ENCODE measurements at regions not wholly inside any gene's neighbourhood (a gene's known extent, or its start where the extent isn't known, plus 50 kb on each side); places are given as distances from the start of the nearest gene placed in this dataset.

DNA sequence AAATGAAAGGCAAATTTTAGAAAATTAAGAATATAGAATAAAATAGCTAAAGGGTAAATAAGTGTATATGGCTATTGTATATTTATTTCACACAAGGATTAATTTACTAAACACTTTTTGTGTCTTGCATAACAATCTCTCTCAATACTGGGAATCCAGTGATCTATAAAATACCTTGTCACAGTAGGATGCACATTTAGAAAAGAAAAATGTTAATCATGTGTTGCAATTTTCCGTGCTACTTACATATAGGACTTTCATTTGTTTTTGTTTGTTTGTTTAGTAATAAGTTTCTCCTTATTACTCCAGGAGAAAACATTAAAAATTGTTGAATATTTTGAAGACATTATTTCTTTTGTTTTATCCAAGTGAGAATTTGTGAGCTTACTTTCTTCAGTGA lies 1533.3 kb downstream of the SLITRK5 start:
- Histone ChIP-seq H3K9me3 (ENCODE audit: low read depth, low read length, poor library complexity, severe bottlenecking) (no peaks in the 10 kb centered on the region), H3K4me1 (ENCODE audit: insufficient read depth, low read length, poor library complexity, severe bottlenecking) (no peaks in the 10 kb centered on the region), H3K27me3 (replicated peaks; ENCODE audit: insufficient read depth, low read depth, low read length, poor library complexity) (no peaks in the 10 kb centered on the region), H3K27ac (ENCODE audit: low read depth, low read length, poor library complexity, severe bottlenecking) (no peak overlapping the region), H3K36me3 (ENCODE audit: insufficient read depth, low read length, poor library complexity, severe bottlenecking) (no peaks in the 10 kb centered on the region), H3K4me3 (ENCODE audit: low read depth, low read length, poor library complexity, severe bottlenecking) (no peak overlapping the region)
- TF ChIP-seq CTCF (conservative IDR thresholded peaks at IDR 0.05; ENCODE audit: low read depth, low read length), result no peak
- no peak for TF ChIP-seq EZH2 (IDR thresholded peaks at IDR 0.05; ENCODE audit: borderline replicate concordance, low read depth, low read length, poor library complexity, severe bottlenecking)
- intact Hi-C loops (cut with micrococcal nuclease; ENCODE audit: unreplicated experiment), result no loop called here
- POLR2A ChIA-PET (ENCODE audit: low non-redundant PET), result no interaction called here
- no peak for DNase-seq (ENCODE audit: low spot score)
- BruUV-seq (replicated peaks), result no TSS peak
- CTCF ChIA-PET, result no interaction called here

DNA sequence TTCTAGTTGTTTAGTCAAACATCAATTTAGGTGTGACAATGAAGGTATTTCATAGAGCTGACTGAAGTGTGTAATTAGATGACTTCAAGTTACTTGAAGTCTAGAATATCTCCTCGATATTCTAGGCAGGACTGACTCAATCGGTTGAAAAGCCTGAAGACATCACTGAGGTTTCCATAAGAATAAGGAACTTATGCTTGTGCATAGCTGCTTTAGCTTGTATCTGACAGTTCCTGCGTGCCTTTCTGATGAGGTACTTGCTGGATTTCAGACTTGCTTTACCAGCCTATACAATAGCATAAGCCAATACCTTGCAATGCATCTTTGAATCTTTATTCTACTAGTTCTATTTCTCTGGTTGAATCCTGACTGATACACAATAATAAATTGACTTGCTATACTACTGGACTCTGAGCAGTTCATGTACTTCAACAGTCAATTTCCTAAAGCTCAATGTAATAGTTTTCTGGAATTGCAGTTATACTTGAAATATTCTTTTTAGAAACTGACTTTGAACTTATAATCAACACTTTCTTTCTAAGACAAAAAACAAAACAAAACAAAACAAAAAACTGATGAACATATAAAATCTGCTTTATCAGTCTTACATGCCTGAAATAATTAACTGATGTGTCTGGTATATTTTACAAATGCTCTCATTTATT lies 1534.8 kb downstream of the SLITRK5 start:
- ChIA-PET POLR2A (ENCODE audit: low non-redundant PET) (no interaction called here), CTCF (no interaction called here)
- intact Hi-C loops (cut with micrococcal nuclease; ENCODE audit: unreplicated experiment), result no loop called here
- TF ChIP-seq CTCF (conservative IDR thresholded peaks at IDR 0.05; ENCODE audit: low read depth, low read length) (no peak), EZH2 (IDR thresholded peaks at IDR 0.05; ENCODE audit: borderline replicate concordance, low read depth, low read length, poor library complexity, severe bottlenecking) (no peak)
- no peaks in the 10 kb centered on the region for H3K27me3 ChIP-seq (replicated peaks; ENCODE audit: insufficient read depth, low read depth, low read length, poor library complexity)
- no peak overlapping the region for H3K4me3 ChIP-seq (ENCODE audit: low read depth, low read length, poor library complexity, severe bottlenecking)
- H3K36me3 ChIP-seq (ENCODE audit: insufficient read depth, low read length, poor library complexity, severe bottlenecking), result no peaks in the 10 kb centered on the region
- BruUV-seq (replicated peaks), result no TSS peak
- H3K4me1 ChIP-seq (ENCODE audit: insufficient read depth, low read length, poor library complexity, severe bottlenecking), result no peaks in the 10 kb centered on the region
- DNase-seq (ENCODE audit: low spot score), result no peak
- no peaks in the 10 kb centered on the region for H3K9me3 ChIP-seq (ENCODE audit: low read depth, low read length, poor library complexity, severe bottlenecking)
- H3K27ac ChIP-seq (ENCODE audit: low read depth, low read length, poor library complexity, severe bottlenecking), result no peak overlapping the region

GRCh38 chr13:89212186-89212585 lies 1541.0 kb downstream of the SLITRK5 start:
- POLR2A ChIA-PET (ENCODE audit: low non-redundant PET), result no interaction called here
- no peak for DNase-seq (ENCODE audit: low spot score)

More at GRCh38 chr13:89212186-89212585, 1541.0 kb downstream of the SLITRK5 start:
- intact Hi-C loops (cut with micrococcal nuclease; ENCODE audit: unreplicated experiment), result no loop called here
- H3K27me3 ChIP-seq (replicated peaks; ENCODE audit: insufficient read depth, low read depth, low read length, poor library complexity), result no peaks in the 10 kb centered on the region
- CTCF ChIA-PET, result interaction anchor here (0.7 kb wide), 1 partner anchor 484 kb away, joined by 6 read pairs; no protein-coding TSS in a partner anchor
- no peaks in the 10 kb centered on the region for H3K9me3 ChIP-seq (ENCODE audit: low read depth, low read length, poor library complexity, severe bottlenecking)
- no peaks in the 10 kb centered on the region for H3K36me3 ChIP-seq (ENCODE audit: insufficient read depth, low read length, poor library complexity, severe bottlenecking)
- BruUV-seq (replicated peaks), result no TSS peak
- no peaks in the 10 kb centered on the region for H3K4me1 ChIP-seq (ENCODE audit: insufficient read depth, low read length, poor library complexity, severe bottlenecking)
- TF ChIP-seq EZH2 (IDR thresholded peaks at IDR 0.05; ENCODE audit: borderline replicate concordance, low read depth, low read length, poor library complexity, severe bottlenecking) (no peak), CTCF (conservative IDR thresholded peaks at IDR 0.05; ENCODE audit: low read depth, low read length) (no peak)
- no peak overlapping the region for H3K27ac ChIP-seq (ENCODE audit: low read depth, low read length, poor library complexity, severe bottlenecking)
- no peak overlapping the region for H3K4me3 ChIP-seq (ENCODE audit: low read depth, low read length, poor library complexity, severe bottlenecking)

All from A673 (cell line).